SW480 (cell line): ENCODE measurements at regions not wholly inside any gene's neighbourhood (a gene's known extent, or its start where the extent isn't known, plus 50 kb on each side); places are given as distances from the start of the nearest gene placed in this dataset.

Experiments used
- DNase-seq: peaks from one replicate; pipeline ENCODE4 v3.0.0-alpha.2; 2016; ENCODE audit warnings: low spot score

- no peak for DNase-seq
Measured at GRCh38 chr9:22286661-22287060, 160.0 kb upstream of the DMRTA1 start.

DNA sequence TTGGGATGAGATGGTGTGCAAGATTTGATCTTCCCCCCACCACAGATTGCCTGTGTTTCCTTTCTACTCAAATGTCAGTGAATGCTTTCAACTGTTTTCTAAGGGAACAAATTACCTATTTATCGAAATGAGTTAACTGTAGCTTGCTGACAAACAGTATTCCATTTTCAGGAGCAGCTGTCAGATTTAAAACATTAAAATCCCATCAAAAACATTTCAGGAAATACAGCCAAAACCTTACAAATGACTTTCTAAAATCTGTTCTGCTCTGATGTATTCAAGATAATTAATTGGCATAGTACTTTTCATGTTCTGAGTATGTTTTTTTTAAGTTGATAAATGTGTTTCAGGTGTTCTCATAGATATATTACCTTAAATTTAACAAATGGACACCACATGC, 158.0 kb upstream of the DMRTA1 start:
- DNase-seq, result no peak

DNA sequence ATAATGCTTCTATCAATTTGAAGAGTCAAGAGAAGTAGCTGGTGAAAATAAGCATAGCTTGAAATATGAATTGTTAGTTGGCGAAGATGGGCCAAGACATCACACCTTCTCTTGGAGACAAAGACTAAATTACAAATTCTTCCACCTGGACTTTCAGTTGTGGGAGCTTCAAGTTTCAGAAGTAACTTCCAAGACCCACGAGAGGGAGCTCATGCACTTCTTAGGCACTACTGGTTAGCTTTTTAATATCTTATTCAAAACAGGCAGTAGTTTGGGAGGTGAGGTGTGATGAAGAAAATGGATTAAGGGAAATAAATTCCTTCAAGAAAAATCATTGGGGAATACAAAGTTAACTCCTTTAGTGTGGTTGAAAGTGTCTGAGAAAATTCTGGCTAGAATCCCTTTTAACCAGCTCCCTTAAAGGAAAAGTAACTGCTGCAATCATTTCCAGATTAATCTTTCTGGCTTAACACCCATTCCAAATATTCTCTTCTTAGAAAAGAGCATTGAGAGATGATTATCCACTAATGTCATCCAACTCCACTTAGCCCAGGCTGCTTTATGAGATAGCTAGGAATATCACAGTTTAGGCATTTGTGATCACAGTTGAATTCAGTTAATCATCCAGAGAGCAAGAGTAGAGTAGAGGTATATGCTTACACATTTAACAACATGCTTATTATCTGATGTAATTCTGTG, 139.5 kb upstream of the DMRTA1 start:
- peak; percentile 59 for DNase-seq

DNA sequence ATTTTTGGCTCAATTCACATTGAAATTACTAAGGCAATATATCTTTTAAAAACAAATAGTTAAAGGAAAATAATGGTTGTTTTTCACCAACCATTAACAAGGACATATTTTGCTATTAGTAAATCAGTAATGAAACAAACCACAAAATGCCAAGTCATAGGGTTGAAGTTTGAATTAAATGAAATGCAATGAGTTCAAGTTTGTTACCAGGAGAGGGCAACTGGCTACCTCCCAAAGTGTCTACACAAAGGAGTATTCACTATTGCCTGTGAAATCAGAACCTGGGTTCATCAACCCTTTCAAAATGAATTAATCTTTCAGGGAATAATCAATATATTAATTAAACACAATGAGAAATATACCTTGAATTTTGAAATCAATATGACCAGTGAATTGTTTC, 138.4 kb upstream of the DMRTA1 start:
- DNase-seq, result no peak

- DNase-seq, result no peak
Measured at GRCh38 chr9:22316645-22317044, 130.0 kb upstream of the DMRTA1 start.

DNA sequence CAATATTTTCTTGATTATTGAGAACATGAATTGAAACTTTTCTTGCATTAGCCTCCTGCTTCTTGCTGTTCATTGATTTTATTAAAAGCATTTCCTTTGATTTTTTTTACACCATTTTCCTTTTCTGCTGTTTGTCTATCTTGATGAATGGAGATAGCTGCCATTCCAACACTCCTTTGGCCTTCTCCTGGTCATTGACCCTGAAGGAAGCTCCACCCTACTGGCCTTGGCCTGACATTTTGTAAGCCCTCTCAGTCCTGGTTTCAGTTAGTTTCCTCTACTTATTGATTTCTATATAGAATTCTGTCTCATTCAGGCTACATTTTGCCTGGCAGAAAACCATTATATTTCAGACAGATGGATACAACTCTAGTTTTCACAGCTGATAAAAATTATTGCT, 115.1 kb upstream of the DMRTA1 start:
- DNase-seq, result no peak

GRCh38 chr9:22332202-22332601, 114.4 kb upstream of the DMRTA1 start:
- DNase-seq, result no peak

DNA sequence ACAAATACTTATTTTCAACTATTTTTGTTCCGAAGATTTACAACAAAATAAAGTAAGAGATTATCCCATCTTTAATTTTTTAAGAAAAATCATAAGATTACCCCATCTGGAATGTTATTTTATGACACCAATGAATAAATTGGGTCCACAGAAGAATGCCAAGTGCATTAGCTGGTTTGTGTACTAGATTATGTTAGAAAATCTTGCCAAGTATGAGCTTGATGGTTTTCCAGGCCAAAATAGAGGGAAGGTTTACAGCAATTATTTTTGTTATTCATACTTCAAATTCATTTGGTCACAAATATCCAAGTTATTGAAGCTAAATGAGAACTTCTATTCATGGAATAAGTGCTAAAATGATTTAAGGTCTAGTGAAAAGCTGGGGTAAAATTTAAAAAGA, 109.4 kb upstream of the DMRTA1 start:
- no peak for DNase-seq

GRCh38 chr9:22342491-22343217, 104.0 kb upstream of the DMRTA1 start:
- DNase-seq, result peak; percentile 9

GRCh38 chr9:22343218-22343611, 103.4 kb upstream of the DMRTA1 start:
- no peak for DNase-seq

DNA sequence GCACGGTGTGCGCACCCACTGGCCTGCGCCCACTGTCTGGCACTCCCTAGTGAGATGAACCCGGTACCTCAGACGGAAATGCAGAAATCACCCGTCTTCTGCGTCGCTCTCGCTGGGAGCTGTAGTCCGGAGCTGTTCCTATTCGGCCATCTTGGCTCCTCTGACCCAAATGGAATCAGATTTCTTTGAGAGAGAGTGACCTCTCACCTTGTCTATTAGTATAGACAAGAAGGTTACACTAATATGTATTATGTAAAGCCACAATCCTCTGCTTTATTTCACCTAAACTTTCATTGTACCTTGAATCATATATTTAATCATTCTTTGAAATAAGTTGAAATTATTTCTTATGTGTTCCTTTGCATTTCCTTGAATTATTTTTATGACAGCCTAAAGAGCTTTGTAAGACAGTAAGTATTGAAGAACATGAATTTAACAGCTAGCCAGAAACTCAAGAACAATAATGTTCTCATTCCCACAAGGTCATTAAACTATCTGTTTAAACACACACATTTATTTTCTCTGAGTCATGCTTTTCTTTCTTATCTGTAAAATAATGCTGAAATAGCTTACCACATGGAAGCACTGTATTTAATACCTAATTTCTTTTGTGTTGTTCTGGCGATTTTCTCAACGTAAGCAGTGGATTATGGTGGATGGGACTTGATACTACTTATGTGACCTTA, 91.8 kb upstream of the DMRTA1 start:
- DNase-seq, result no peak

- DNase-seq, result no peak
Measured at GRCh38 chr9:22356985-22357384, 89.6 kb upstream of the DMRTA1 start.

GRCh38 chr9:22363421-22363887, 83.2 kb upstream of the DMRTA1 start:
- DNase-seq, result no peak

DNA sequence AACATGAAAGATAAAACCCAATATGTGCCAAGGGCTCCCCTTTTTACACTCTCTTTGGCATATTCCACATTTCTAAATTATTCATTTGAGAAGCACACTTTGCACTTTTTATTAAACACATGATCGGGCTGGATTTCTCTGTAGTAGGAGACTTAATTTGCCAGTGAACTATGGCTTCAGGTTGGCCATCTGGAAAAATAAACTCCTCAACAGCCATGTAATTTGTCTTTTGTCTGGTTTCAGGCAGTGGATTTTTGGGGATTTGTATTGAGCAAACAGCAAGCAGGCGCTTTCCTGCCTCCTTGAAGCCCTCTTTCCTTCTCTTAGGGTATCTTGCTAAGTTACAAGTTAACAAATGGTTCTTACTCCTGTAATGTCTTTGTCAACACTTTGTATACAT, 73.0 kb upstream of the DMRTA1 start:
- no peak for DNase-seq

- DNase-seq, result no peak
Measured at GRCh38 chr9:22374051-22374450, 72.6 kb upstream of the DMRTA1 start.

DNA sequence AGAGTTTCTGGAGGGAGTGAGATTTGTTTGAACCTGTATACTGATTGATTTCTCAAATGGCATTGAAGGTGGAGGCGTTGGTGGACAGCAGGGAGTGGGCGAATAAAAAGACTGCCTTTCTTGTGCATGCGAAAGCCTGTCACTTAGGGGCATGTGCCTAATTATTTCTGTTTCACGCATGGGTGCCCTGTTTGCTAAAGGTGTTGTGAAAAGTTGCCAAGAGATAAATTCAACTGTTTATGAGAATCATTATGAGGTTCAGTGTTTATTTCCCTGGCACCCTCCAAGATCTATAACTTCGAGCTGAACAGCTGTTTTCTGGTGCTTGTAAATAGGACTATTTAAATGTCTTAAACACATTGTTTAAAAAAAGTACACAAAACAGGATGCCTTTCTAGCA, 67.4 kb upstream of the DMRTA1 start:
- no peak for DNase-seq

- no peak for DNase-seq
Measured at GRCh38 chr9:22381170-22381569, 65.5 kb upstream of the DMRTA1 start.

GRCh38 chr9:22382331-22382730, 64.3 kb upstream of the DMRTA1 start:
- DNase-seq, result no peak

- no peak for DNase-seq
Measured at GRCh38 chr9:22383718-22384117, 62.9 kb upstream of the DMRTA1 start.

GRCh38 chr9:22389271-22389670, 57.4 kb upstream of the DMRTA1 start:
- DNase-seq, result no peak

DNA sequence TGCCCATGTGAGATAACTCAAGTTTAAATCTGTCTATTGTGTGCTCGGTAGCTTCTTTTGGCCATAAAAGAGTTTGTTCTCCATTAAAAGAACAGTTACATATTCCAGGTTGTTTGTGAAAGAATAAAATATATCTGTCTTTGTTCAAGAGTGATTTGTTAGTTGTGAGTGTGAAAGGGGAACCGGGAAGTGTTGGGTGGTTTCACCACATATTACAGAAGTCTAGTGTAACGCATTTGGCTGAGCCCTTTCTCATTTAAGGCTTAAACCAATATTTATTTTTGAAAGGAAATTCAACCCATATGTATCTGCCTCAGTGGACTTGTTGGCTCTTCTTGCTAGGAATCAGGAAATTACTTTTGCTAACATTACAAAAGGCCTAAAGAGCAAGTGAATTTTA, 54.1 kb upstream of the DMRTA1 start:
- no peak for DNase-seq

GRCh38 chr9:22395687-22396141, 50.9 kb upstream of the DMRTA1 start:
- peak; percentile 6 for DNase-seq
